Fibroblast of lung (primary cell): ENCODE measurements at regions not wholly inside any gene's neighbourhood (a gene's known extent, or its start where the extent isn't known, plus 50 kb on each side); places are given as distances from the start of the nearest gene placed in this dataset.

Experiments
- CTCF ChIP-seq, 2 donors: IDR thresholded peaks in 1 of 2; conservative IDR thresholded peaks in 1 of 2; 1 replicate in 1 of 2; 2 replicates in 1 of 2; pipeline ENCODE4 v1.5.1; 2011 to 2012; ENCODE audit warnings: low read length in 2 of 2, control low read depth in 1 of 2, inconsistent platforms in 1 of 2, low read depth in 1 of 2, mild to moderate bottlenecking in 1 of 2
- EZH2 ChIP-seq: IDR thresholded peaks from 2 replicates; pipeline ENCODE4 v1.5.1; 2012; ENCODE audit warnings: low read length, control low read depth, mild to moderate bottlenecking; ENCODE audit errors: missing control alignments

- TF ChIP-seq CTCF (conservative IDR thresholded peaks at IDR 0.05 in 1 of 2, IDR thresholded peaks at IDR 0.05 in 1 of 2; ENCODE audit: low read depth in 1 of 2, low read length in 2 of 2) = no peak
- TF ChIP-seq EZH2 = no peak
Measured at GRCh38 chr13:110010404-110011138, 224.2 kb upstream of the IRS2 start.
